HFFc6 (cell line): ENCODE measurements at regions not wholly inside any gene's neighbourhood (a gene's known extent, or its start where the extent isn't known, plus 50 kb on each side); places are given as distances from the start of the nearest gene placed in this dataset.

Experiments used
- DNase-seq: peaks from one replicate; pipeline ENCODE4 v3.0.0-alpha.2; 2018
- H3K27ac Mint-ChIP-seq: 2 replicates; pipeline ENCODE4 v1.8.0; 2020; ENCODE audit warnings: mild to moderate bottlenecking, mixed read lengths
- H3K27me3 Mint-ChIP-seq: 2 replicates; pipeline ENCODE4 v1.8.0; 2021; ENCODE audit warnings: mild to moderate bottlenecking, moderate library complexity, mixed read lengths; ENCODE audit not compliant: insufficient read depth
- H3K36me3 Mint-ChIP-seq: 2 replicates; pipeline ENCODE4 v1.8.0; 2021; ENCODE audit warnings: low read depth, mixed read lengths
- H3K4me1 Mint-ChIP-seq: 2 replicates; pipeline ENCODE4 v1.8.0; 2020; ENCODE audit warnings: low read depth, mixed read lengths
- H3K4me3 Mint-ChIP-seq: 2 replicates; pipeline ENCODE4 v1.8.0; 2020; ENCODE audit warnings: mild to moderate bottlenecking, moderate library complexity, mixed read lengths
- H3K9me3 Mint-ChIP-seq: 2 replicates; pipeline ENCODE4 v1.8.0; 2020; ENCODE audit warnings: mild to moderate bottlenecking, mixed read lengths
- CTCF ChIP-seq: fragments of 200-600 bp; sonication (generic); IDR thresholded peaks from 2 replicates; pipeline ENCODE4 v1.5.0; 2021; ENCODE audit warnings: antibody characterized with exemption, mild to moderate bottlenecking

- Mint-ChIP-seq H3K4me3 (no peak overlapping the region), H3K36me3 (no peaks in the 10 kb centered on the region), H3K27ac (no peak overlapping the region), H3K9me3 (no peaks in the 10 kb centered on the region), H3K27me3 (peaks cover 11% of the 10 kb centered on the region), H3K4me1 (peaks cover 14% of the 10 kb centered on the region)
- DNase-seq, result no peak
- no peak for TF ChIP-seq CTCF
Observed at GRCh38 chr17:71757956-71758355, 362.9 kb upstream of the SOX9 start.

GRCh38 chr17:71759422-71760060 lies 361.3 kb upstream of the SOX9 start:
- no peak for DNase-seq
- Mint-ChIP-seq H3K4me1 (peaks cover 16% of the 10 kb centered on the region), H3K4me3 (no peak overlapping the region), H3K27ac (no peak overlapping the region), H3K36me3 (no peaks in the 10 kb centered on the region), H3K9me3 (no peaks in the 10 kb centered on the region), H3K27me3 (peaks cover 11% of the 10 kb centered on the region)
- no peak for TF ChIP-seq CTCF

GRCh38 chr17:71760062-71760720 lies 360.6 kb upstream of the SOX9 start:
- Mint-ChIP-seq H3K36me3 (no peaks in the 10 kb centered on the region), H3K4me3 (no peak overlapping the region), H3K4me1 (peaks cover 19% of the 10 kb centered on the region), H3K27ac (no peak overlapping the region), H3K9me3 (no peaks in the 10 kb centered on the region), H3K27me3 (peaks cover 11% of the 10 kb centered on the region)
- peak; percentile 40; the same call in 1 of the 2 replicates for TF ChIP-seq CTCF
- no peak for DNase-seq

- TF ChIP-seq CTCF, result no peak
- H3K4me3 Mint-ChIP-seq, result no peak overlapping the region
- H3K4me1 Mint-ChIP-seq, result peaks cover 19% of the 10 kb centered on the region
- no peaks in the 10 kb centered on the region for H3K9me3 Mint-ChIP-seq
- no peaks in the 10 kb centered on the region for H3K36me3 Mint-ChIP-seq
- no peak overlapping the region for H3K27ac Mint-ChIP-seq
- H3K27me3 Mint-ChIP-seq, result peaks cover 4% of the 10 kb centered on the region
- DNase-seq, result no peak
Observed at GRCh38 chr17:71762526-71762925, 358.3 kb upstream of the SOX9 start.

GRCh38 chr17:71764505-71764904 lies 356.3 kb upstream of the SOX9 start:
- no peak for DNase-seq
- no peak overlapping the region for H3K27ac Mint-ChIP-seq
- no peaks in the 10 kb centered on the region for H3K9me3 Mint-ChIP-seq
- TF ChIP-seq CTCF, result peak; percentile 64
- no peaks in the 10 kb centered on the region for H3K36me3 Mint-ChIP-seq
- H3K4me3 Mint-ChIP-seq, result no peak overlapping the region
- peaks cover 4% of the 10 kb centered on the region for H3K27me3 Mint-ChIP-seq
- H3K4me1 Mint-ChIP-seq, result peaks cover 15% of the 10 kb centered on the region
